ENCODE measurements at regions not wholly inside any gene's neighbourhood (a gene's known extent, or its start where the extent isn't known, plus 50 kb on each side); places are given as distances from the start of the nearest gene placed in this dataset.

DNA sequence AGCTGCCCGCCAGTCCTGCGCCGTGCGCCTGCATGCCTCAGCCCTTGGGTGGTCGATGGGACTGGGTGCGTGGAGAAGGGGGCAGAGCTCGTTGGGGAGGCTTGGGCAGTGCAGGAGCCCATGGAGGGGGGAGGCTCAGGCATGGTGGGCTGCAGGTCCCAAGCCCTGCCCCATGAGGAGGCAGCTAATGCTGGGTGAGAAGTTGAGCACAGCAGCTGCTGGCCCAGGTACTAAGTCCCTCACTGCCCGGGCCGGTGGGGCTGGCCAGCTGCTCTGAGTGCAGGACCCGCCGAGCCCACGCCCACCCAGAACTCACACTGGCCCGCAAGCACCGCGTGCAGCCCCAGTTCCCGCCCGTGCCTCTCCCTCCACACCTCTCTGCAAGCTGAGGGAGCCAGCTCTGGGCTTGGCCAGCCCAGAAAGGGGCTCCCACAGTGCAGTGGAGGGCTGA lies 764.3 kb upstream of the TYRP1 start:
- no peak for DNase-seq
- in situ Hi-C loops (cut with MboI; ENCODE audit: low pct_unique_long_range_greater_than_20kb, low sequenced_read_pairs) = no loop called here

DNA sequence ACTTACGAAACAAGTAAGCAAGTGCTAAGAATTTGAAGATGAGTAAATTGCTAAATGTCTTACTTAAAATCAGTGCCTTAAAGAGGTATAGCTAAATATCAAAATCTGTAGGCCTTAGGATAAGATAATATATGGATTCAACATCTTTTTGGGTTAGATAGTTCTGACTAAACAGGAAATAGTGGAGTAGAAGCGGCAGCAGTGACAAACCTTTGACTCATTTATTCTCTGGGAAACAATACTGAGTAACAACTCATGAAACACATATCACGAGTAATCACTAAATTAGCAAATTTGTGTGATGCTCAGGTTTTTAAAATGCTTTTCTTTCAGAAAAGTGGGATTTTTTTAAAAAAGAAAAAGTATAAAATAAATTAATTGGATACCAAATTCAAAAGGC lies 762.1 kb upstream of the TYRP1 start:
- in situ Hi-C loops (cut with MboI; ENCODE audit: low pct_unique_long_range_greater_than_20kb, low sequenced_read_pairs) = no loop called here
- no peak for DNase-seq

DNA sequence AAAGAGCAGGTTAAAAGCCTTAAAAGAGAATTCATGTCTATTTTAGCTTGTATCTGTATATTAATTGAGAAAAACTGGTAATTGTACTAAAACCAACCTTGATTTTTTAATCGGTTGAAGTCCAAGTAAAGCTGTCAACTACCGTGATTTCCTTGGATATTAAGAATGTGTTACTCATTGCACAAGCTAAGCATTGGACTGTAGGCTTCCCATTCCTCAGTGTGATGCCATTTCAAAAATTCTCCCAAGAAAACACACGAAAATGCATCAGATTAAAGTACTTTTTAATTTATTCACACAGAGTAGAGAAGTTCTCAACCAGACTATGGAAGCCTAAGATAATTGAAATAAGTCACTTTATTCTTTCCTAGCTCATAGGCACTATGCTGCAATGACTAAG lies 761.4 kb upstream of the TYRP1 start:
- in situ Hi-C loops (cut with MboI; ENCODE audit: low pct_unique_long_range_greater_than_20kb, low sequenced_read_pairs) = no loop called here
- DNase-seq = no peak

DNA sequence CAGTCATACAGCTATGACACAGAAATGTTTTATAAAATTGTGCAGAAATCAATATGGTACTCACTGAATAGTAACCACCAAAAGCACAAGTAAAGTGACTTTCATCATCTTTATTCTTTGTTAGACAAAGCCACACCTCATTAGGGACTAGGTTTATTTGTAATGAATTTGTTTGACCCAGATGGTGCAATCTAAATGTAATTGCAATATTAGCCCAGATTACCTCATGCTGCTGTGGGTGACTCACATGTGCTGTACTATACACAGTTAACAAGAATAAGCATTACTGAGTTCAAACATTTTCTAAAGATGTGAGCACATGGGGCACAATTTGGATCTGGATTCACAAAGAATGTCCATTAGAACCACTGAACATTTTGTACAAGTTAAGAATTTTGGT lies 759.3 kb upstream of the TYRP1 start:
- in situ Hi-C loops (cut with MboI; ENCODE audit: low pct_unique_long_range_greater_than_20kb, low sequenced_read_pairs) = no loop called here

DNA sequence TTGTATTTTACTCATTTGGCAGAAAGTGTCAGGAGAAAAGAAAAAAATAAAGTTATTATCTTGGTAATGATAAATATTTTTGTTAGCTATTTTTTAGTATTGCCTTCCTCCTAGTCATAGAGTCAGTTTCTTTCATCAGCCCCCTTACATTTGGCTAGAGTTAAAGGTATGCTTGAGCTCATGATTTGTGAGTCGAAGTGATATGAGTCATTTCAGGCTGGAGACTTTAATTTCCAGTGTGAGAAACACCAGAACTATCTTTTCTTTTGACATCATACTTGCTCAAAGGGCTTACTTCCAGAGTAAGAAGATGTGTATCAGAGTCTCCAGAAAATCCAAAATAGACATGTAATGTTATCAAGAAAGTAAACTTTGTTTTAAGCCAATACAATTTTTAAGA lies 746.7 kb upstream of the TYRP1 start:
- in situ Hi-C loops (cut with MboI; ENCODE audit: low pct_unique_long_range_greater_than_20kb, low sequenced_read_pairs) = no loop called here
- DNase-seq = no peak

More for the DNA sequence above, 759.3 kb upstream of the TYRP1 start:
- DNase-seq = no peak

DNA sequence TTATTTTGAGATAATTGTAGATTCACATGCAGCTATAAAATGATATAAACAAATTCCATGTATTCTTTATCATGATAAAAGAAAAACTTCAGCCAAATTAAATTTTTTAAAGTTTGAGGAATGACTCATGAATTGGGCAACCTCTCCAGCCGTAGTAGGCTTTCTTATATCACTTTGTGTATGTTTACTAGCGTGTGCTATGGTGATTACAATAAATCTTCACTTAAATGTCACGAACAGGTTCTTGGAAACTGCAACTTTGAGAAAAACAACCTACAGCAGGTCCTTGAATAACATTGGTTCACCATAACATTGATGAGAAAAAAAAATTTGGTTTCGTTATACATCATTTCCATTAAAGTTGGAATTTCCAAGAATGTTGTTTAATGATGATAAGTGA lies 730.9 kb upstream of the TYRP1 start:
- in situ Hi-C loops (cut with MboI; ENCODE audit: low pct_unique_long_range_greater_than_20kb, low sequenced_read_pairs) = no loop called here

DNA sequence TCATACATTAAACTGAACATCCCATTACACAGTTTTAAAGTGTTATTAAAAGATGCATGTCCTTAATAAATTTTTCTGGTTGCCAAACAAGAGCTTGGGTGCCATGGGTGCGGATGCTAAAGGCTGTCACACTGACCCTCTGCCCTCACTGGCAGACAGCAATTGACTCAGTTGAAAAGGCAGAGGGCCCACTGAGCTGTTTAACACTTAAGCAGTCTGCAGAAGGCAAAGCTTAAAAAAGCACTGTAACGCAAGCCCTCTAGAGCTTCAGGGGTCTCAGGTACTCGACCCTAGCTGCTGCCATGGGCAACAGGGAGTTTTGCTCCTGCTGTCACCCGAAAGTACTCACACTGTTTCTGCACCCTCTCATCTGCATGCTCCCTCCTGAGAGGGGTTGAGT lies 726.4 kb upstream of the TYRP1 start:
- in situ Hi-C loops (cut with MboI; ENCODE audit: low pct_unique_long_range_greater_than_20kb, low sequenced_read_pairs) = no loop called here
- DNase-seq = no peak

More for the DNA sequence above, 730.9 kb upstream of the TYRP1 start:
- DNase-seq = no peak

DNA sequence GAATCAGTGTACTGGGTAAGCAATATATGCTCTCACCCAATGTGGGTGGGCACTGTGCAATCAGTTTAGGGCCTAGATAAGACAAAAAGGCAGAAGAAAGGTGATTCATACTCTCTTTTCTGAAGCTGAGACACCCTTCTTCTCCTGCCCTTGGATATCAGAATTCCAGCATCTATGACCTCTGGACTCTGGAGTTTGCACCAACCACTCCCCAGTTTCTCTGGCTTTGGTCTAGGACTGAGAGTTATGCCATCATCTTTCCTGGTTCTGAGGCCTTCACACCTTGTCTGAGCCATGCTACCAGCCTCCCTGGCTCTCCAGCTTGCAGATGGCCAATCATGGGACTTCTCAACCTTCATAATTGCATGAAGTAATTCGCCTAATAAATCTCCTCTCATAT lies 724.6 kb upstream of the TYRP1 start:
- in situ Hi-C loops (cut with MboI; ENCODE audit: low pct_unique_long_range_greater_than_20kb, low sequenced_read_pairs) = no loop called here
- DNase-seq = no peak

DNA sequence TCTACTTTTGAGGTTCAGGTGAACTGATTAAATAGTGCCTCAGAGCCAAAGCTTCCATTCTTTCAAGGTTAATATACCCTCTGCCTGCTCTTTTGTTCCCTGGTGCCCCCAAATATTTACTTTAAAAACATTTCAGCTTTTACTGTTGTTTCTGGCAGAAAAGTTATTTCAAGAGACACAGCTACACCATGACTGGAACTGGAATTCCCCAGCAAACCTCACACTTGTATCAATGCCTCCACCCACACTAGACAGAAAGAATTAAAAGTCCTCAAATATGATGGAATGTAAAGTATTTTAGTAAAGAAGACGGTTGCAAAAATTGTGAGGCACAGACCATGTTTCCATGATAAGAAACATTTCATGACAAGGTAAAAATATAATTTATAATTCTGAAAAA lies 720.2 kb upstream of the TYRP1 start:
- in situ Hi-C loops (cut with MboI; ENCODE audit: low pct_unique_long_range_greater_than_20kb, low sequenced_read_pairs) = no loop called here
- no peak for DNase-seq

DNA sequence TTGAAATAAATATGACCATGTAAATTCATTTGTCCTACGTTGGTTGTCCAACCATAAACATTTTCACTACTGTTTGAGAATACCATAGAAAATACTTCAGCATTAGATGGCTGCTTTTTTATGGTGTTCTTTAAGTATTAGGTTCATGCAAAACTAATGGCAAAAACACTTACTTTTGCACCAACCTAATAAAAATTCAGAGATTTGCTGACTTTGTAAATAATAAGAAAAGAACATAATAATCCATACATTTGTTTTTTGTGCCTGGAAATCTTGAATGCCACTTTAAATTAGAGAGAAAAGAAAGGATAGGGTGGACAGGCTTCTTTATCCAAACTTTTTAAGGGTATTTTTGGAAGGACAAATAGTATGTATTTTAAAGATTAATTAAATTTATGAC lies 719.7 kb upstream of the TYRP1 start:
- in situ Hi-C loops (cut with MboI; ENCODE audit: low pct_unique_long_range_greater_than_20kb, low sequenced_read_pairs) = no loop called here
- DNase-seq = no peak

DNA sequence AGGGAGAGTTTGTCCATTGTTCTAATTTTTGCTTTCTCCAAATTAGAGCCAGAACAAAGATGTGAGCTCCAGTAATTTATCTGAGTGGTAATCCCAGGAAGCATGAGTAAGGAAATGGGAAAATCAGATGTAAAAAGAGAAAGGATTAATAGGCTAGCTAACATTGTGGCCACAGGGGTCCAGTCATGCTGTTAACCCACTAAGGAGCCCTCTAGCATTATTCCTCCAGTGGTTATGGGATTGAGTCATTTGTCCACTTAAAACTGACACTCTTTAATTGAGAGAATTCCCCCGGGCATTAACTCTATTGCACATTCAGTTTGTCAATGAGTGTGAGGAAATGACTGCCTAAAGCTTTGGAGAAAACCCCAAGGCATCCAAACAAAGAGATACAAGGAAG lies 700.3 kb upstream of the TYRP1 start:
- in situ Hi-C loops (cut with MboI; ENCODE audit: low pct_unique_long_range_greater_than_20kb, low sequenced_read_pairs) = no loop called here
- DNase-seq = no peak

DNA sequence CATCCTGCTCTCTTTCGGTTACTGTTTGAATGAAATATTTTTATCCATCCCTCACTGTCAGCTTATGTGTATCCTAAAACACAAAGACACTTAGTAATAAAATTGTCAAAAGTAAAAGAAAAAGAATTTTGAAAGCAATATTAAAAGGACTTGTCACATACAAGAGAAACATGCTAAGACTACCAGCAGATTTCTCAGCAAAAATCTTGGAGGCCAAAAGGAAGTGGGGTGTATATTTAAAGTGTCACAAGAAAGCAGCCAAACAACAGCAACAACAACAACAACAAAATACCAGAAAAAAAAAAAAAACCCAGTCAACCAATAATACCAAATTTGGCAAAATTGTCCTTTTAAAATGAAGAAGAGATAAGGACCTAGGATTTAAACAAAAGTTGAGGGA lies 678.7 kb upstream of the TYRP1 start:
- DNase-seq = no peak
- in situ Hi-C loops (cut with MboI; ENCODE audit: low pct_unique_long_range_greater_than_20kb, low sequenced_read_pairs) = no loop called here

DNA sequence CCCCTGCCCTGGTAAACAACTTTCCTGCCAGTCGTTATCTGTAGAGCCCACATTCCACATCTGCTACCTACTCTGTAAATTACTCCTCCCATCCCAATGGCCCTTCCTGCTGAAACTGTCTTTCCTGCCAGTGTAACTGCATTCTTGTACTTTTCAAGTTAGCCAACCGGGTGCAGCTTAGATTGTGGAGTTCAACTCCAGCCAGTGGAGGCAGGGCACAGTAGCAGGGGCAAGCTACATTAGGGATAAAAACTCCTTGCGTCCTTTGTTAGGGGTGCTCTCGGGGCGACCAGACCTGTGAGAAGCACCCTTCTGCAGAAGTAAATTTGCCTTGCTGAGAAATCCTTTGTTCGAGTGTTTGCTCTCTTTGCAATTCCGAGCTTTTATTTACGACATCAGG lies 639.0 kb upstream of the TYRP1 start:
- no peak for DNase-seq
- in situ Hi-C loops (cut with MboI; ENCODE audit: low pct_unique_long_range_greater_than_20kb, low sequenced_read_pairs) = no loop called here

DNA sequence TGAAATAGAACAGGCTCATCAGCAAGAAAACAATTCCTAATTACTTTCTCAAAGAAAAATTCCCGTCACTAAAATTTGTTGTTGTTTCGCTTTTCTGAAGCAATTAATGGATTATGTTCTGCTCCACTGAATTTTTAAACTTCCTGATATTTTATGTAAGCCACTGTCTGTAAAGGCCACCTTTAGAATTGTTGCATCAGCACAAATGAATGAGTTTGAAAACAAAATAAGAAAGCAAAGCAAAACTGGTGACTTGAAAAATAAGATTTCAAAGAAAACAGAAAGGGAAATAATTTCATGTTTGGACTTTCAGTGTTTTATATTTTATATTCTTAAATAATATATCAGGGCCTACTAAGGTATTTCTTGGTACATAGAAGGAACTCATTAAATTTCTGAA lies 636.3 kb upstream of the TYRP1 start:
- no peak for DNase-seq
- in situ Hi-C loops (cut with MboI; ENCODE audit: low pct_unique_long_range_greater_than_20kb, low sequenced_read_pairs) = no loop called here

DNA sequence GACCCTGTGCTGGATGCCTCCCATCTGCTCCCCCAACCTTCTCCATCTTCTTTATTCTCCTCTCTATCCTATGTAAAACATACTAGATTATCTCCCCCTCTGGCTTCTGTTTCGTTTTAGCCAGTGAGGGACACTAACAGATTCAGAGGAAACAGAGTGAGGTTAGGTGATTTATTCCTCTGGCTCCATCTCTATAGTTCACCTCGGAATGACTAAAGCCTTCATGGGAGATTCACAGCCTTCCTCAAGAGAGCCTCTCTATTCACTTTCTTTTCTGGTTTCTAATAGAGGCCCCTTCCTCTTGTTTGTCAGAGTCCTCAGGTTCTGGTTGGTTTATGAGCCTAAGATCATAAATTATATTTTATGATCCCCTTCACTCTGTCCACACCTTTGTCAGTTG lies 633.1 kb upstream of the TYRP1 start:
- DNase-seq = no peak
- in situ Hi-C loops (cut with MboI; ENCODE audit: low pct_unique_long_range_greater_than_20kb, low sequenced_read_pairs) = no loop called here

DNA sequence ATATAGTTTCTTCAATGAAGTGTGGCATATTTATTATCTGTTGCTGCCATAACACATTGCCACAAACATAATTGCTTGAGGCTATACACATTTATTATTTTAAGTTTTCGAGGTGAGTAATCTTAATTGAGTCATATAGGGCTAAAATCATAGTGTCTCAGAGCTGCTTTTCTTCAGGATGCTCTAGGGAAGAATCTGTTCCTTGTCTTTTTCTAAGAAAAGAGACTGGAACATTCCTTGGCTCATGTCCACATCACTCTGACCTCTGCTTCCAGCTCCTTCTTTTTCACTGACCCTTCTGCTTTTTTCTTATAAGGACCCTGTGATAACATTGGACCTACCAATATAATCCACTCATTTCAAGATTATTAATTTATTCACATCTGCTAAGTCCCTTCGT lies 632.4 kb upstream of the TYRP1 start:
- DNase-seq = no peak
- in situ Hi-C loops (cut with MboI; ENCODE audit: low pct_unique_long_range_greater_than_20kb, low sequenced_read_pairs) = no loop called here

DNA sequence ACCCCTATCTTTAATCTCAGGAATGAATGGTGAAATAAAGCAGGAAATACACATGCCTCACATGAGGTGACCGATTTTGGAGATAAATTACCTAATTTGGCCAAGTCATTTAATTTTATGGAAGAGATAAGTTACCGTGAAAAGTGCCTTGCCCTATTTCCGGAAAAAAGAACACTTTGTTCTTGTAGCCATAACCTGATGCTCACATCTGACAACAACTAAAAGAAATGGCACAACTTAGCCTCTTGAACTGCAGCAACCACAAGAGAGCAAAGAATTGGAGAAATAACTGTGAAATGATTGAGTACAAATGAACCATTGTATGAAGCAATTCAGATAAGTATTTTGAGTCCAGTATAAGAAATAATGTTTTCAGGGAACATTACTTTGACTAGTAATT lies 628.1 kb upstream of the TYRP1 start:
- in situ Hi-C loops (cut with MboI; ENCODE audit: low pct_unique_long_range_greater_than_20kb, low sequenced_read_pairs) = no loop called here
- no peak for DNase-seq

DNA sequence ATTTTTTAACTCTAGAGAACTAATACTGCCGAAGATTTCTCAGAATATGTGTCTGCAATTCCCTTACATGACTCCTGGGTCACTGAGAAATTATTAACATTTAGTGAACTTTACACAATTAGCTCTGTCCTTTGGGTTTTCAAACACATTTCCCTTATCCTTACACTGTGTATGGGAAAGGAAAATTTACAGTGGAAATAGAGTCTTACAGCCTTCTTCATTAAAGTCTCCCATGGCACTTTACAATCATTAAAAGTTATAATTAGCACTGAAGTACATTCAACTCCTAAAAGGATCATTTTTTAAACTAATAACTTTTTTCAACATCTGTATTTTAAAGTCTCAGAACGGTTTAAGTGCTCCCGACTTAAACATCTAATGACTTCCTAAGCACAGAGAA lies 627.5 kb upstream of the TYRP1 start:
- in situ Hi-C loops (cut with MboI; ENCODE audit: low pct_unique_long_range_greater_than_20kb, low sequenced_read_pairs) = no loop called here
- no peak for DNase-seq

DNA sequence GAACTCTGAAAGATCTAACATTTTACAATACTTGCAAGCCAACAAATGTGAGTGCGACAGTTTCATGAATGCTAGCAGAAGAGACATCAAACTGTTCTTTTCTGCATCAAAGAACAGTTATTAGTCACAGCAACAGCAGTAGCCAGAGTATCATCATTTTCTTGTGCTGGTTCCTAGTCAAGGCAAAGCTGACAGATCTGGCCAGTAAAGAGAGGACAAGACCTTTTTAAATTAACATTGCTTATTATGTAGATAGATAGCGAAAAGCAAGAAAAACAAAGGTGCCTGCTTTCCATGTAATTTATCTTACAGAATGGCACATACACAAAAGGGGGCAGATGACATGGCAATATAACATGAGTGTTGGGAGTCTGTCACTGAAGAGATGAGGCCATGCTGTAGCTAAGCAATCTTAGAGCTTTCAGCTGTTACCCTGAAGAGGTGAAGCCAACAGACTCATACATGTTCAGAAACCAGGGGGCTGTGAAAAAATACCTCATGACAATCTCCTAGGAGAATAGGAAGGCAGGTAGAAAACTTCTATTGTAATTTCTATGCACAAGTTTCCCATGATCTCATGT lies 626.6 kb upstream of the TYRP1 start:
- in situ Hi-C loops (cut with MboI; ENCODE audit: low pct_unique_long_range_greater_than_20kb, low sequenced_read_pairs) = no loop called here
- DNase-seq = no peak

DNA sequence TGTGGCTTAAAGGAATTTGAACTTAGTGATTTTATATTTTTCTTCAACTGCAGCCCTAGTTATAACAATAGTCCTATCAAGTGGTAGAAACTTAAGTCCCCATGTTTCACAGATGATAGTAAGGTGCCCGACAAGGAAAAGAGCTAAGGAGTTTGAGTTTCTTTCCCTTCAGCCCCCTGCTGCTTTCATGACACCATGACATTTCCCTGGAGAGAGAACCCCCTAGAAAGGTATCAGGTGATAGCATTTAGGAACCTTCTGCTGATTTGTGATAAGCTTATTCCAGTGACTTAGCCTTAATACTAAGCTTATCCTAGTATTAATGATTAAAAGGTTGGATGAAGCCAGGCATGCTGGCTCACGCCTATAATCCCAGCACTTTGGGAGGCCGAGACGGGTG lies 623.8 kb upstream of the TYRP1 start:
- no peak for DNase-seq
- in situ Hi-C loops (cut with MboI; ENCODE audit: low pct_unique_long_range_greater_than_20kb, low sequenced_read_pairs) = no loop called here

DNA sequence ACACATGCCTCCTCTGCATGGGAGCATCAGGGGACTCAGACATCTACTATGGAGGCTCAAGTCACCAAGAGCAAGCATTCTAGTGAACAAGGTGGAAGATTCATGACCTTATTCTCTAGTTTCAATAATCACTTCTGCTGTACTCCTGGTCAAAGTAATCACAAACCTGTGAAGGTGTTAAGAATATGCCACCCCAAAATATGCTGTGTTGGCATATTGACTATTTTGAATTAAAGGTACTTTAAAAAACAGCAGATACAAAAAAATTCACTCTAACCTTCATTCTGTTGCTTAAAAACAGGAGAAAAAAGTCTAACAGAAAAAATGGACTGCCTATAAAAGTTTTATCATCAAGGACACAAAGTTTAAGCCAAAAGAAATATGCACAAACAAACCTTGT lies 607.8 kb upstream of the TYRP1 start:
- in situ Hi-C loops (cut with MboI; ENCODE audit: low pct_unique_long_range_greater_than_20kb, low sequenced_read_pairs) = no loop called here
- DNase-seq = no peak

Data from KBM-7 (cell line).